Stromal cell of bone marrow (primary cell): ENCODE measurements at regions not wholly inside any gene's neighbourhood (a gene's known extent, or its start where the extent isn't known, plus 50 kb on each side); places are given as distances from the start of the nearest gene placed in this dataset.

Experiments
- DNase-seq: peaks from one replicate; pipeline ENCODE4 v3.0.0-alpha.2; 2012; ENCODE audit warnings: low read depth

GRCh38 chr13:105442949-105443699 is 1092.3 kb downstream of the EFNB2 start:
- DNase-seq: peak; percentile 98

GRCh38 chr13:105442040-105442439 is 1093.4 kb downstream of the EFNB2 start:
- no peak for DNase-seq

- no peak for DNase-seq
Measured at GRCh38 chr13:105441051-105441750, 1094.3 kb downstream of the EFNB2 start.

GRCh38 chr13:105436943-105437342 is 1098.5 kb downstream of the EFNB2 start:
- no peak for DNase-seq

GRCh38 chr13:105432438-105432837 is 1103.0 kb downstream of the EFNB2 start:
- DNase-seq: no peak

- no peak for DNase-seq
Measured at GRCh38 chr13:105428811-105429210, 1106.7 kb downstream of the EFNB2 start.

GRCh38 chr13:105426441-105426840 is 1109.0 kb downstream of the EFNB2 start:
- no peak for DNase-seq

GRCh38 chr13:105414639-105415038 is 1120.8 kb downstream of the EFNB2 start:
- no peak for DNase-seq

GRCh38 chr13:105412171-105412570 is 1123.3 kb downstream of the EFNB2 start:
- no peak for DNase-seq

- peak; percentile 9 for DNase-seq
Measured at GRCh38 chr13:105410602-105411001, 1124.9 kb downstream of the EFNB2 start.

- no peak for DNase-seq
Measured at GRCh38 chr13:105406551-105406950, 1128.9 kb downstream of the EFNB2 start.

GRCh38 chr13:105403086-105403485 is 1132.4 kb downstream of the EFNB2 start:
- DNase-seq: no peak

- no peak for DNase-seq
Measured at GRCh38 chr13:105395041-105395440, 1140.4 kb downstream of the EFNB2 start.

- no peak for DNase-seq
Measured at GRCh38 chr13:105389373-105389772, 1146.1 kb downstream of the EFNB2 start.

GRCh38 chr13:105377452-105377851 is 1158.0 kb downstream of the EFNB2 start:
- no peak for DNase-seq

GRCh38 chr13:105370011-105370650 is 1165.3 kb downstream of the EFNB2 start:
- DNase-seq: no peak

- DNase-seq: no peak
Measured at GRCh38 chr13:105368781-105369180, 1166.7 kb downstream of the EFNB2 start.

GRCh38 chr13:105365831-105366230 is 1169.6 kb downstream of the EFNB2 start:
- no peak for DNase-seq

- DNase-seq: no peak
Measured at GRCh38 chr13:105365021-105365550, 1170.4 kb downstream of the EFNB2 start.

GRCh38 chr13:105364191-105364590 is 1171.3 kb downstream of the EFNB2 start:
- DNase-seq: no peak

GRCh38 chr13:105363261-105364190 is 1171.9 kb downstream of the EFNB2 start:
- DNase-seq: no peak

GRCh38 chr13:105353654-105354053 is 1181.8 kb downstream of the EFNB2 start:
- DNase-seq: no peak
